ENCODE measurements at regions not wholly inside any gene's neighbourhood (a gene's known extent, or its start where the extent isn't known, plus 50 kb on each side); places are given as distances from the start of the nearest gene placed in this dataset.

DNA sequence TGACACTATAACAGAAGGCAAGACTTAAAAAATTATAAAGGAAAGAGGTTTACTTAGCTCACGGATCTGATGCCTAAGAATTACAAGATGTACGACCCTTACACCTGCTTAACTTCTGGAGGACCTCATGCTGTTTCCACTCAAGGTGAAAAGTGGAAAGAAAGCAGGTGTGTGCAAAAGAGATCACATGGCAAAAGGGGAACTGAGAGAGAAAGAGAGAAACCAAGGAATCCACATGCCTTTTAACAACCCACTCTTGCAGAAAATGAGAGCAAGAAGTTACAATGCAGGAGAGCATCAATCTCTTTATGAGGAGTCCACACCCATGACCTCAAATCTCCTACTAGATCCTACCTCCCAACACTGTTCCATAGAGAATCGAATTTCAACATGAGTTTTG is 2382.2 kb downstream of the TP53TG3F start:
- CTCF ChIA-PET: no interaction called here
- no peaks in the 10 kb centered on the region for H3K36me3 ChIP-seq (ENCODE audit: low read depth, low read length)
- H3K9me3 ChIP-seq (ENCODE audit: low read length): 0 out of 2 replicates have a peak, but pooled peaks cover 7% of the 10 kb centered on the region
- H4K20me1 ChIP-seq (ENCODE audit: low read length): no peaks in the 10 kb centered on the region
- no peaks in the 10 kb centered on the region for H3K9me2 ChIP-seq (replicated peaks; ENCODE audit: low read length)
- H3K4me1 ChIP-seq (ENCODE audit: insufficient read depth, low read length): no peaks in the 10 kb centered on the region
- H3K4me3 ChIP-seq (ENCODE audit: low read length): no peak overlapping the region
- no peak overlapping the region for H3K4me2 ChIP-seq (ENCODE audit: low read length)
- no peak overlapping the region for H3K27ac ChIP-seq (ENCODE audit: low read length)
- H3K27me3 ChIP-seq (ENCODE audit: low read length): no peaks in the 10 kb centered on the region
- no peak overlapping the region for H2AFZ ChIP-seq (ENCODE audit: low read length)
- POLR2A ChIA-PET (ENCODE audit: unreplicated experiment): no interaction called here
- ATAC-seq (no peak), DNase-seq (no peak)
- no peaks in the 10 kb centered on the region for H3K79me2 ChIP-seq (ENCODE audit: low read length)
- no TSS peak for BruUV-seq (replicated peaks)
- intact Hi-C loops (cut with micrococcal nuclease): no loop called here
- no peaks in the 10 kb centered on the region for H3F3A ChIP-seq (ENCODE audit: low read length, unreplicated experiment)
- no peak overlapping the region for H3K9ac ChIP-seq (ENCODE audit: low read length)
- TF ChIP-seq CTCF (conservative IDR thresholded peaks at IDR 0.05; ENCODE audit: low read depth, low read length) (no peak), EZH2 (IDR thresholded peaks at IDR 0.05; ENCODE audit: low read length, unreplicated experiment) (no peak), EZH2phosphoT487 (IDR thresholded peaks at IDR 0.05; ENCODE audit: borderline replicate concordance, low read length) (no peak)

- Histone ChIP-seq H4K20me1 (ENCODE audit: low read length) (no peaks in the 10 kb centered on the region), H3K4me2 (ENCODE audit: low read length) (no peak overlapping the region), H3F3A (ENCODE audit: low read length, unreplicated experiment) (no peaks in the 10 kb centered on the region), H3K9me3 (ENCODE audit: low read length) (no peaks in the 10 kb centered on the region), H3K36me3 (ENCODE audit: low read depth, low read length) (no peaks in the 10 kb centered on the region), H3K79me2 (ENCODE audit: low read length) (no peaks in the 10 kb centered on the region), H3K27me3 (ENCODE audit: low read length) (no peaks in the 10 kb centered on the region), H3K4me3 (ENCODE audit: low read length) (no peak overlapping the region), H3K9me2 (replicated peaks; ENCODE audit: low read length) (no peaks in the 10 kb centered on the region), H3K27ac (ENCODE audit: low read length) (no peak overlapping the region), H3K9ac (ENCODE audit: low read length) (no peak overlapping the region), H2AFZ (ENCODE audit: low read length) (no peak overlapping the region), H3K4me1 (ENCODE audit: insufficient read depth, low read length) (no peaks in the 10 kb centered on the region)
- ChIA-PET POLR2A (ENCODE audit: unreplicated experiment) (no interaction called here), CTCF (no interaction called here)
- BruUV-seq (replicated peaks): no TSS peak
- intact Hi-C loops (cut with micrococcal nuclease): no loop called here
- no peak for ATAC-seq
- no peak for DNase-seq
- no peak for TF ChIP-seq EZH2 (IDR thresholded peaks at IDR 0.05; ENCODE audit: low read length, unreplicated experiment)
- TF ChIP-seq CTCF (conservative IDR thresholded peaks at IDR 0.05; ENCODE audit: low read depth, low read length): no peak
- no peak for TF ChIP-seq EZH2phosphoT487 (IDR thresholded peaks at IDR 0.05; ENCODE audit: borderline replicate concordance, low read length)
These were observed 2402.8 kb downstream of the TP53TG3F start for GRCh38 chr16:35862242-35862641.

DNA sequence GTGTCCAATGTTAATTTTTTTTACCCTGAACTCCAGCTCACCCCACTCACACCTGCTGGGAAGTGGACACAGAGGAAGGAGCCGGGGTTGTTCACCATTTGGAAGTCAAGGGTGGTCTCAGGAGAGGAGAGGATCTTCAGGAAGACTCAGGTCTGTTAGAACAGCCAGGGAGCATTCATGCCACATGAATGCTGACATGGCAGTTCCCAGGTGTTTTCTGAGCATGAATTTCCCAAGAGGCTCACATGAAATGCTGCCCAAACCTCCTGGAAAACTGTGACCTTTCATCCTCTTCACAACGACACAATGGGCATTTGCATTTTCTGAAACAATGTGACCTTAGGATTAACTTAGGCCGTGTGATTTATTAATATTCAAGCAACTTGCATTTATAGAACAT is 2409.2 kb downstream of the TP53TG3F start:
- no peak overlapping the region for H3K27ac ChIP-seq (ENCODE audit: low read length)
- ChIA-PET POLR2A (ENCODE audit: unreplicated experiment) (no interaction called here), CTCF (no interaction called here)
- H3K4me1 ChIP-seq (ENCODE audit: insufficient read depth, low read length): no peaks in the 10 kb centered on the region
- no peaks in the 10 kb centered on the region for H3K9me2 ChIP-seq (replicated peaks; ENCODE audit: low read length)
- H3K4me3 ChIP-seq (ENCODE audit: low read length): no peak overlapping the region
- H3K4me2 ChIP-seq (ENCODE audit: low read length): no peak overlapping the region
- no TSS peak for BruUV-seq (replicated peaks)
- H3K9ac ChIP-seq (ENCODE audit: low read length): no peak overlapping the region
- no peak overlapping the region for H2AFZ ChIP-seq (ENCODE audit: low read length)
- intact Hi-C loops (cut with micrococcal nuclease): no loop called here
- no peaks in the 10 kb centered on the region for H4K20me1 ChIP-seq (ENCODE audit: low read length)
- no peak for DNase-seq
- TF ChIP-seq EZH2phosphoT487 (IDR thresholded peaks at IDR 0.05; ENCODE audit: borderline replicate concordance, low read length) (no peak), EZH2 (IDR thresholded peaks at IDR 0.05; ENCODE audit: low read length, unreplicated experiment) (no peak), CTCF (conservative IDR thresholded peaks at IDR 0.05; ENCODE audit: low read depth, low read length) (no peak)
- ATAC-seq: no peak
- H3K79me2 ChIP-seq (ENCODE audit: low read length): no peaks in the 10 kb centered on the region
- H3K36me3 ChIP-seq (ENCODE audit: low read depth, low read length): no peaks in the 10 kb centered on the region
- no peaks in the 10 kb centered on the region for H3F3A ChIP-seq (ENCODE audit: low read length, unreplicated experiment)
- H3K9me3 ChIP-seq (ENCODE audit: low read length): no peaks in the 10 kb centered on the region
- H3K27me3 ChIP-seq (ENCODE audit: low read length): no peaks in the 10 kb centered on the region

Measured in PC-3 (cell line).